GM18909 (cell line): ENCODE measurements at regions not wholly inside any gene's neighbourhood (a gene's known extent, or its start where the extent isn't known, plus 50 kb on each side); places are given as distances from the start of the nearest gene placed in this dataset.

ENCODE experiments used
- ATAC-seq: cut with Tn5 transposase; IDR thresholded peaks from one replicate; pipeline ENCODE4 v1.9.1; 2021; ENCODE audit warnings: mild to moderate bottlenecking; ENCODE audit not compliant: unreplicated experiment, poor library complexity

GRCh38 chr22:49660794-49661781 is 166.6 kb downstream of the BRD1 start:
- no peak for ATAC-seq

- no peak for ATAC-seq
These were observed 167.4 kb downstream of the BRD1 start for GRCh38 chr22:49660321-49660720.

- ATAC-seq: no peak
These were observed 167.8 kb downstream of the BRD1 start for GRCh38 chr22:49659924-49660315.

GRCh38 chr22:49659281-49659923 is 168.3 kb downstream of the BRD1 start:
- ATAC-seq: no peak

- ATAC-seq: no peak
These were observed 168.8 kb downstream of the BRD1 start for GRCh38 chr22:49658902-49659280.

- no peak for ATAC-seq
These were observed 169.6 kb downstream of the BRD1 start for GRCh38 chr22:49657974-49658590.

- ATAC-seq: peak; percentile 61
These were observed 170.2 kb downstream of the BRD1 start for GRCh38 chr22:49657275-49657973.

GRCh38 chr22:49656883-49657274 is 170.8 kb downstream of the BRD1 start:
- peak; percentile 38 for ATAC-seq

GRCh38 chr22:49656291-49656851 is 171.3 kb downstream of the BRD1 start:
- no peak for ATAC-seq

- ATAC-seq: no peak
These were observed 172.4 kb downstream of the BRD1 start for GRCh38 chr22:49655168-49655812.

- no peak for ATAC-seq
These were observed 177.1 kb downstream of the BRD1 start for GRCh38 chr22:49650336-49651241.

GRCh38 chr22:49649166-49650068 is 178.3 kb downstream of the BRD1 start:
- no peak for ATAC-seq

- no peak for ATAC-seq
These were observed 179.6 kb downstream of the BRD1 start for GRCh38 chr22:49648053-49648452.

GRCh38 chr22:49647627-49648026 is 180.0 kb downstream of the BRD1 start:
- ATAC-seq: no peak

GRCh38 chr22:49646876-49647275 is 180.8 kb downstream of the BRD1 start:
- ATAC-seq: no peak

- no peak for ATAC-seq
These were observed 181.7 kb downstream of the BRD1 start for GRCh38 chr22:49645791-49646550.

- ATAC-seq: no peak
These were observed 182.4 kb downstream of the BRD1 start for GRCh38 chr22:49645257-49645656.
